GM12873 (cell line): ENCODE measurements at regions not wholly inside any gene's neighbourhood (a gene's known extent, or its start where the extent isn't known, plus 50 kb on each side); places are given as distances from the start of the nearest gene placed in this dataset.

Experiments used
- TF ChIP-seq, protein P1 (sequence below): IDR thresholded peaks from 2 replicates; pipeline ENCODE4 v1.5.1; 2012; ENCODE audit warnings: low read depth, mild to moderate bottlenecking, moderate library complexity, low read length, control low read depth; ENCODE audit not compliant: insufficient read depth; ENCODE audit errors: missing control alignments

DNA sequence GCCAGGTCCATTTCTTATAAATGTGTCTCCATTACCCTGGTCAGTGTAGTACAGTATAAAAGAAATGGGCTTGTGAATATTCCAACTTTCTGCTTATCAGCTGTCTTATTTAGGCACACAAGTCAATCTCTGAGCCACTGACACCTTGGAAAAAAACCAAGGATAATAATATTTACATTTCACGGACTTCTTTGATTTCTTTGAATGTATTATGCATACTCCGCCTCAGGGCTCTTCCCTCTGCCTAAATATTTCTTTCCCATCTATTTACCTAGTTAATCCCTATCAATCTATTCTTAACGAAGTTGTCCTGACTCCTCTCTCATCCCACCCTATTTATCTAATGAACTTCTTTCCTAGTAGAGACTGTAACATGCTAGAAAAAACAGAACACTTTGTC, 253.8 kb downstream of the CRPPA start:
- TF ChIP-seq, protein P1, sequence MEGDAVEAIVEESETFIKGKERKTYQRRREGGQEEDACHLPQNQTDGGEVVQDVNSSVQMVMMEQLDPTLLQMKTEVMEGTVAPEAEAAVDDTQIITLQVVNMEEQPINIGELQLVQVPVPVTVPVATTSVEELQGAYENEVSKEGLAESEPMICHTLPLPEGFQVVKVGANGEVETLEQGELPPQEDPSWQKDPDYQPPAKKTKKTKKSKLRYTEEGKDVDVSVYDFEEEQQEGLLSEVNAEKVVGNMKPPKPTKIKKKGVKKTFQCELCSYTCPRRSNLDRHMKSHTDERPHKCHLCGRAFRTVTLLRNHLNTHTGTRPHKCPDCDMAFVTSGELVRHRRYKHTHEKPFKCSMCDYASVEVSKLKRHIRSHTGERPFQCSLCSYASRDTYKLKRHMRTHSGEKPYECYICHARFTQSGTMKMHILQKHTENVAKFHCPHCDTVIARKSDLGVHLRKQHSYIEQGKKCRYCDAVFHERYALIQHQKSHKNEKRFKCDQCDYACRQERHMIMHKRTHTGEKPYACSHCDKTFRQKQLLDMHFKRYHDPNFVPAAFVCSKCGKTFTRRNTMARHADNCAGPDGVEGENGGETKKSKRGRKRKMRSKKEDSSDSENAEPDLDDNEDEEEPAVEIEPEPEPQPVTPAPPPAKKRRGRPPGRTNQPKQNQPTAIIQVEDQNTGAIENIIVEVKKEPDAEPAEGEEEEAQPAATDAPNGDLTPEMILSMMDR, result no peak

DNA sequence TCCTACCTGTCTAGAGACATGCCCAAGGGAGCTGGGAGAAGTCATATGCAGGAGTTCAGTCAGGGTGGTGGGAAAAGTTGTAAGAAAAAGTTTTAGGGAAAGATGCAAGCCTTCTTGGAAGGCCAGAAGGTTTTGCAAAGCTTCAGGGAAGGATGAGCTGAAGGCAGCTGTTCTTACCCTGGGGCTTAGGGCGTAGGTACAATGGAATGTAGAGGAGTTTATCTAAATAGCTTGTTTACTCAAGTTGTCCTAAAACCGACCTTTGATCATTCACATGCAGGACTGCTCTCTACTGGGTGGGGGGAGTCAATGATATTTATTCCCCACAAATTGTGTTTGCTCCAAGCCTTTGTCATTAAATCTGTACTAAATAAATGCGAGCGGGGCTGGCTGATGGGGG, 277.0 kb downstream of the CRPPA start:
- TF ChIP-seq, protein P1, result no peak

DNA sequence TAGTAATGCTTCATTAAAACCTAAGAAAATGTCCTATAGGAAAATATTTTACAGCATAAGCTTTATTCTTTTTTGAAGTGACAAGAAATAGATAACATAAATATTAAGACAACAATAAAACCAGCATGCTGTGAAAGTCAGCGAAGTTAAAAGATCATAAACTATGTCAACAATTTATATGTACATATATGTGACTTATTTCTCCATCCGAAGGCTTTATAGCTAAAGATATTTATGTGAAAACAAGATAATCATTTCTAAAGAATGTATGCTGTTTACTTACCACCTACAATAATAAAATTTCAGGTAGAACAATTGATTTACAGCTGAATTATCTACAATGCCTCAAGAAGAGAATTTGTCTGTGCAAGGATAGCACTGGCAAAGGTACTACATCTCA, 283.4 kb downstream of the CRPPA start:
- TF ChIP-seq, protein P1, result no peak

DNA sequence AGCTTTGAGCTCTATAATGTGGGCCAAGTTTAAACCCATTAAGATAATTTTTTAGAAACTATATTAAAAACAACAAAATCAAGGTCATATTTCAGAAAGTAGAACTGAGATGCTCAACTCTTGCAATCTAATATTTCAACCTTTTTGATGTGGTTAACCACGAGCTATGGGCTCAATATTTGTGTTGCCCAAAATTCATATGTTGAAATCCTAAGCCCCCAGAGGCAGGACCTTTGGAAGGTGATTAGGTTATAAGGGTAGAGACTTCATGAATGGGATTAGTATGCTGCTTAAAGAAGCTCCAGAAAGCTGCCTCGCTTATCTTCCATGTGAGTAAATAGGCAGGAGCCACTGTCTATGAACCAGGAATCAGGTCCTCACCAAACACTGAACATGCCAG, 284.4 kb downstream of the CRPPA start:
- TF ChIP-seq, protein P1, result no peak

DNA sequence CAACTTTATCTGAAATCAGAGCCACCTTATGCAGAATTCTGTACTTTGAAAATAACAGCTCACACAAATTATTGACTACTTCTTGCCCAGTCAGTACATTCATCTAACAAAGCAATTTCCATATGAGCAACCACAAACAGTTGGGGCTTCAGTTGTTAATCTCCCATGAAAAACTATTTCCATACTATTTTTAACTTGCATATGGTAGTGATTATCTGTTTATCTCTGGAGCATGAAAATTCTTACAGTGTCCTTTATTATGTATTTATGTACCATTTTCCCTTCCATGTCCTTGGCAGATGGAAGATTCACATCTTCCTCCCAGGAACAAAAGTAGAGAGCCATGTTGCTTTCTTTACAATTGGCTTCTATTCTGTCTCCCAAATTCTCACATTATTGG, 285.7 kb downstream of the CRPPA start:
- TF ChIP-seq, protein P1, result no peak

DNA sequence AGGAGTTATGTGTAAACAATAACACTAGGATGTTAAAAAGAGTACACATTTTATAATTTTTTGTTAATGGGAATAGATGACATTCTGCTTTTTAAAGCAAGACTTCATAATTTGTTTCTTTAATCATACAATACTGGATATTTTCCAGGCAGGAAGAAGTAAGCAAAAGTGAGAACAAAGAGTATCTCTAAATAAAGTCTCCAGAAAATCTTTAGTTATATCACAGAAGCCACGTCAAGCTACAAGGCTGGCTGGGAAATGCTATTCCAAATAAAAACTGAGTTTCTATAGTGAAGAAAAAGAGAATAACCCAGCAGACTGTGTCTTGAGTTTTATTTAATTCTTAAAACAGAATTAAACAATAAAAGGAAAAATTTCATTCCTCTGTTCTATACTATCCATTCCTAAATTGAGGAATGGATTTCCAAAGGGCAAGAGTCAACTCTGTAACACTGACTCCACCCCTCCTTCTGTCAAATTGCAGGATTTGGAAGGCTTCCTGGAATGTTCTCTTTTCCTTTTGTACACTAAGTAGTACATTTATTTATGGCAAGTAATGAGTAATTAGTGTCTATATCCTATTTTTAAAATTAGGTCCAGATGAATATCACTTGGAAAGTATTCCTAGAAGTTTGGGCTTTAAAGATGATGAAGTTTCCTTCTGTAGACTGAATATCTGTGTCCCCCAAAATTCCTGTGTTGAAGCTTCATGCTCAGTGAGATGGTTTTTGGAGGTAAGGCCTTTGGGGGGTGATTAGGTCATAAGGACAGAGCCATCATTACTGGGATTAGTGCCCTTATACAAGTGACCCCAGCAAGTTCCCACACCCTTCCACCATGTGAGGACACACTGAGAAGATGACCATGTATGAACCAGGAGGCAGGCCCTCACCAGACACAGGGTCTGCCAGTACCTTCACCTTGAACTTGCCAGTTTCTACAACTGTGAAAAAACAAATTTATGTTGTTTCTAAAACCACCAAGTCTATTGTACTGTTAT, 290.9 kb downstream of the CRPPA start:
- TF ChIP-seq, protein P1, result no peak

DNA sequence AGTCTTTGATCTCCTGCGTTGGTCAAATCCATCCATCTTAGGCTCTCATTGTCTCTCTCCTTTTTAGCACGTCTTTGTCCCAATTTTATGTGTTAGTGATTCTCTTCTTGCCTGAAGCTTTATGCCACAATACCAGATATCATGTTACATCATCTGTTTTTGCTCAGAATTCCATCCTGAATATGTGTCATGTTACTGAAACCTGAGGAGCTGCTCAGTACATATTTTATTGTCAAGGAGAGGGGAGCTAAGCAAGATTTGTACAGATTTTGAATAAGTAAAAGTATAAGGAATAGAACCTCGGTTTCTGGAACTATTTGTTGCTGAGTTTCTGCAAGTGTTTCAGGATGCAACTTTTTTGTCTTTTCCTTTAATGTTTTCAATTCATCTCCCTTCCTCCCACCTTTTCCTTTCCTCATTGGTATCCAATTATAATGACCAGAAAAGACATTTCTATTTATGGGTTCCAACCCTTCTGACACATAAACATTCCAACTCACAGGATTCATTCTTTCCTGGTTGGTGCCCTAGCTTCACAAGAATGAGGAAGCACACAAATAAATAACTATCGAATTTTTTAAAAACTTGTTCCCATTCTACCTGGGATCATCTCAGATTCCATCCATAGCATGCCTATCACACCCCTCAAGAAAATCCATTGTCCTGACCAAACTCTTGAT, 291.8 kb downstream of the CRPPA start:
- TF ChIP-seq, protein P1, result no peak
